K562 (cell line): ENCODE measurements at regions not wholly inside any gene's neighbourhood (a gene's known extent, or its start where the extent isn't known, plus 50 kb on each side); places are given as distances from the start of the nearest gene placed in this dataset.

Experiments used
- ATAC-seq: fragments of 200-7000 bp; cut with Tn5 transposase; 3 replicates; pipeline ENCODE4 v1.9.1; 2020; ENCODE audit warnings: moderate library complexity
- BruUV-seq: library from RNA; stranded (reverse); fragments of 400-500 nt; replicated peaks from 2 replicates; lab custom pipeline; 2021; lab: Mats Ljungman, UMichigan
- CTCF ChIA-PET: fragments of 300-600 bp; formaldehyde crosslinking; extraction: SDS; loops from one replicate; lab custom pipeline; 2021; ENCODE audit warnings: low intra/inter-chr PET ratio; lab: Yijun Ruan, JAX
- POLR2A ChIA-PET: fragments of 300-600, 350-650 bp; sonication (Branson Sonifier 250); formaldehyde crosslinking; extraction: SDS; loops from one replicate; lab custom pipeline; 2021; ENCODE audit warnings: antibody characterized with exemption, inconsistent platforms; lab: Yijun Ruan, JAX
- DNase-seq, 4 experiments: peaks; one replicate each; pipeline versions ENCODE4 v3.0.0 to v3.0.0-alpha.2; 2011 to 2018; ENCODE audit warnings: low spot score in 3 of 4, mixed read lengths in 3 of 4; ENCODE audit errors: extremely low read depth in 1 of 4
- FAIRE-seq: peaks from 2 replicates; lab custom pipeline; 2011; peaks lifted over from hg19 to GRCh38; lab: Jason Lieb, UNC
- H2AFZ ChIP-seq: 2 replicates; pipeline ENCODE4 v1.6.0; 2011; ENCODE audit warnings: low read depth, low read length, control low read depth, inconsistent platforms
- H3K27ac ChIP-seq: fragments of 200-600 bp; 3 replicates; pipeline ENCODE4 v1.8.0; 2011; ENCODE audit warnings: low read depth, mild to moderate bottlenecking, control low read depth, inconsistent platforms, low read length, moderate library complexity, mixed read lengths; ENCODE audit errors: extremely low read depth
- H3K27me3 ChIP-seq, 2 experiments: fragments of 300-600 bp in 1 of 2; 2 replicates in 1 of 2; 3 replicates in 1 of 2; pipeline versions ENCODE4 v1.6.0 to v1.8.0; 2011; ENCODE audit warnings: inconsistent platforms in 2 of 2, low read length in 2 of 2, mild to moderate bottlenecking in 1 of 2, mixed read lengths in 1 of 2, moderate library complexity in 1 of 2; ENCODE audit not compliant: control insufficient read depth in 2 of 2, insufficient read depth in 2 of 2
- H3K36me3 ChIP-seq: fragments of 300-600 bp; 3 replicates; pipeline ENCODE4 v1.8.0; 2011; ENCODE audit warnings: mild to moderate bottlenecking, low read length, inconsistent platforms; ENCODE audit not compliant: control insufficient read depth, insufficient read depth
- H3K4me1 ChIP-seq, 2 experiments: fragments of 200-600 bp in 1 of 2; replicated peaks in 1 of 2; 2 replicates in 1 of 2; 3 replicates in 1 of 2; pipeline versions ENCODE4 v1.5.1 to v1.8.0; 2011; ENCODE audit warnings: inconsistent platforms in 2 of 2, low read length in 2 of 2, mild to moderate bottlenecking in 1 of 2, mixed read lengths in 1 of 2, moderate library complexity in 1 of 2; ENCODE audit not compliant: control insufficient read depth in 2 of 2, insufficient read depth in 2 of 2
- H3K4me2 ChIP-seq: 2 replicates; pipeline ENCODE4 v1.6.1; 2011; ENCODE audit warnings: low read length, control low read depth, inconsistent platforms, mixed read lengths; ENCODE audit not compliant: insufficient read depth
- H3K4me3 ChIP-seq: fragments of 200-600 bp; sonication (generic), shearing (Covaris generic); 2 replicates; pipeline ENCODE4 v1.5.1; 2016; ENCODE audit warnings: control low read depth, inconsistent platforms
- H3K79me2 ChIP-seq: fragments of 200-600 bp; 3 replicates; pipeline ENCODE4 v1.8.0; 2011; ENCODE audit warnings: low read length, inconsistent platforms; ENCODE audit not compliant: control insufficient read depth, insufficient read depth
- H3K9ac ChIP-seq, 2 experiments: 2 replicates each; pipeline versions ENCODE4 v1.6.0 to v1.6.1; 2011; ENCODE audit warnings: low read depth in 2 of 2, low read length in 2 of 2, control low read depth in 1 of 2, inconsistent platforms in 1 of 2, mild to moderate bottlenecking in 1 of 2, mixed read lengths in 1 of 2; ENCODE audit not compliant: insufficient read depth in 1 of 2
- H3K9me1 ChIP-seq: one replicate; pipeline ENCODE4 v1.6.0; 2011; ENCODE audit warnings: inconsistent platforms, mild to moderate bottlenecking, low read length, moderate library complexity; ENCODE audit not compliant: control insufficient read depth, insufficient read depth
- H3K9me3 ChIP-seq: replicated peaks from 2 replicates; pipeline ENCODE4 v1.5.1; 2011; ENCODE audit warnings: low read depth, low read length, inconsistent platforms; ENCODE audit not compliant: control insufficient read depth, insufficient read depth
- H4K20me1 ChIP-seq: replicated peaks from 2 replicates; pipeline ENCODE4 v1.6.1; 2011; ENCODE audit warnings: low read length, inconsistent platforms, mixed read lengths; ENCODE audit not compliant: control insufficient read depth, insufficient read depth
- CAMTA2 ChIP-seq: fragments of 250-450 bp; sonication (Bioruptor Pico); conservative IDR thresholded peaks from 2 replicates; pipeline ENCODE4 v1.5.1; 2022
- RAD51 ChIP-seq: fragments of 450-650 bp; IDR thresholded peaks from 2 replicates; pipeline ENCODE4 v1.7.1; 2016; ENCODE audit warnings: low read depth, mild to moderate bottlenecking, borderline replicate concordance
- TEAD2 ChIP-seq: fragments of 450-650 bp; IDR thresholded peaks from 2 replicates; pipeline ENCODE4 v1.6.1; 2016; ENCODE audit warnings: missing genetic modification characterization, control low read depth, missing compliant biosample characterization
- WGBS: fragments of 100-300 bp; shearing (Covaris generic); methylation state at CpG from one replicate; pipeline ENCODE4 v1.1.6; 2016; ENCODE audit warnings: low coverage, mixed read lengths; ENCODE audit not compliant: insufficient coverage; ENCODE audit errors: missing lambda C conversion rate; 5-methylcytosine and 5-hydroxymethylcytosine counted together
- in situ Hi-C: fragments of 300-500 bp; cut with MboI; formaldehyde crosslinking; loops from 4 replicates; pipeline ENCODE4 v1.15.0; 2018; ENCODE audit warnings: inconsistent platforms, mixed read lengths
- intact Hi-C: fragments of 100-400 bp; cut with micrococcal nuclease; formaldehyde crosslinking; loops from 2 replicates; pipeline ENCODE4 v1.14.2; 2022
- TF ChIP-seq, protein P1 (sequence below): fragments of 450-650 bp; formaldehyde crosslinking; IDR thresholded peaks from 2 replicates; pipeline ENCODE4 v1.4.0; 2022; ENCODE audit warnings: missing genetic modification characterization
- TF ChIP-seq, protein P2 (sequence below): fragments of 250-450 bp; sonication (Bioruptor Pico); IDR thresholded peaks from 2 replicates; pipeline ENCODE4 v1.5.0; 2021; ENCODE audit warnings: mild to moderate bottlenecking, moderate library complexity

DNA sequence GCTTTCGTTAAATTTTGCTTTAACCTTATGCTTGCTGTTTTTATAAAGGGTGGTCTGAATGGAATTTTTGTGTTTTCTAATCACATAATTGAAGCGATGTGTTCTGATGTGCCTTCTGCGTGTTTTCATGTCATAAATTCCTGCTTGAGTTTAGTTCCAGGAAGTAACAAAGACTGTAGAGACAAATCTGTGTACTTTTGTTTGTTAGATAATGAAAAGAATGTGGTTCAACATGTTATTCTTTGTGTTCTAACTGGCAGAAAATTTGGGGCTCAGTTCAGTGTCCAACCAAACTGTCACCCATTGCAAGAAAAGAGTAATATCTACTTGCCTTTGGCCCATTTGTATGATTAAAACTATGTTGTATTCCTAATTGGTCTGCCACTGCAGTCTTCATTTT is 324.0 kb downstream of the DIPK2A start:
- no peak for FAIRE-seq
- Histone ChIP-seq H3K4me1 (no peaks in the 10 kb centered on the region), H3K9me3 (no peaks in the 10 kb centered on the region), H3K79me2 (no peaks in the 10 kb centered on the region), H4K20me1 (no peaks in the 10 kb centered on the region), H3K4me2 (no peak overlapping the region), H2AFZ (no peak overlapping the region), H3K9me1 (no peaks in the 10 kb centered on the region), H3K4me3 (no peak overlapping the region), H3K27me3 (no peaks in the 10 kb centered on the region), H3K27ac (no peak overlapping the region), H3K36me3 (no peaks in the 10 kb centered on the region), H3K9ac (no peak overlapping the region)
- WGBS, result 0% methylated on average over 3 of the region's 3 CpGs
- no peak for DNase-seq
- no peak for ATAC-seq
- ChIA-PET POLR2A (interaction anchor here (0.7 kb wide), 1 partner anchor 322 kb away, joined by 5 read pairs; no protein-coding TSS in a partner anchor), CTCF (no interaction called here)
- TF ChIP-seq, protein P1, sequence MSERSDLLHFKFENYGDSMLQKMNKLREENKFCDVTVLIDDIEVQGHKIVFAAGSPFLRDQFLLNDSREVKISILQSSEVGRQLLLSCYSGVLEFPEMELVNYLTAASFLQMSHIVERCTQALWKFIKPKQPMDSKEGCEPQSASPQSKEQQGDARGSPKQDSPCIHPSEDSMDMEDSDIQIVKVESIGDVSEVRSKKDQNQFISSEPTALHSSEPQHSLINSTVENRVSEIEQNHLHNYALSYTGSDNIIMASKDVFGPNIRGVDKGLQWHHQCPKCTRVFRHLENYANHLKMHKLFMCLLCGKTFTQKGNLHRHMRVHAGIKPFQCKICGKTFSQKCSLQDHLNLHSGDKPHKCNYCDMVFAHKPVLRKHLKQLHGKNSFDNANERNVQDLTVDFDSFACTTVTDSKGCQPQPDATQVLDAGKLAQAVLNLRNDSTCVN (CRISPR knock-in tag), result no peak
- TF ChIP-seq, protein P2, sequence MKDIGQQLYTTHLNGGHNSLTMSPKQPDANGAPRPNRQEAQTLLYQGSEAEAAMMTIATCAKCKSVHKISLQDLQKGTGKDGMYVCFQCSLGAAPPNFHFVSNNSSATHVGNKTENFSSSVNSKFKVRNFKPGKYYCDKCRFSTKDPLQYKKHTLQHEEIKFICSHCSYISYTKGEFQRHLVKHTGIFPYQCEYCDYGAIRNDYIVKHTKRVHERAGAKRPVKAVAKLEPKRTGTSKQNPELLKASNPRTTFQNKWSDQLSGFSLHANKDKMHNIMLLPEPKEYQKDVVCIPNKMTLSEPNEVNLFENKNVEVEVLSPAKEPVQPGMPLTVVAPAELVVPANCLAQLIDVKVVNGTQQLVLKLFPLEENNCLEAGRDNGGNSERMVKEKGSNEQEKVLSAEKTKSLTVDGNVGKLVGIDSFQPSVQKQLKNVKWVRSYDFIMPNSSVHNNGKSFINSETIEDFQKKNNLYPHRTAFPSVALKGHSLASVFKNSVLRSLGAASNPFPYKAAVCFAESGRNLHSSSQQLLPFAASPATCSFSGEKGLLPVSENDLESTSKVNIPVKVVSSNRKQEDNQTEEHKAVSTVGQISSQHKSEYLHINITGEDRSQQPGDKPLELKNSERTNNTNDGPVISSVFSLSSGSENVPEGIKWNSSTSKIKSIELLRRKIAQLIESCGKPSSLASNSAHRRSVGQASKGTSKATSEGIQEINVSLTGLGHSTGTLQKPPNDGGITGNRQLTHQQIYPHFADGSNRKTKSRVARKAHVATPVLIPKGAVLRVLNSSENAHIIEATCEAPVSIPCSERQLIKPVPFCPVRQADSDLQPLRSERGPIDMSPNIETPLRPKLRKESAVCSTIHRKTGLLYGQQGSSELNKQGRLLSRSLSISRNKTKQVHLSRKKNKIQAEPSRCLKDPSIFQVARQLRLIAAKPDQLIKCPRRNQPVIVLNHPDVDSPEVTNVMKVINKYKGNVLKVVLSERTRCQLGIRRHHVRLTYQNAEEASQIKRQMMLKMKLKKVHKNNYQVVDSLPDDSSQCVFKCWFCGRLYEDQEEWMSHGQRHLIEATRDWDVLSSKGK, result no peak
- TF ChIP-seq RAD51, result no peak
- no peak for TF ChIP-seq CAMTA2 (CRISPR knock-in tag)
- TF ChIP-seq TEAD2, result no peak
- no TSS peak for BruUV-seq
- in situ Hi-C loops, result no loop called here
- intact Hi-C loops, result no loop called here
